ENCODE measurements at regions not wholly inside any gene's neighbourhood (a gene's known extent, or its start where the extent isn't known, plus 50 kb on each side); places are given as distances from the start of the nearest gene placed in this dataset.
"Not testable (repeated sequence)": the region's sequence is repeated elsewhere in the genome, so short reads cannot be mapped to it uniquely, and the experiment has no call there.

DNA sequence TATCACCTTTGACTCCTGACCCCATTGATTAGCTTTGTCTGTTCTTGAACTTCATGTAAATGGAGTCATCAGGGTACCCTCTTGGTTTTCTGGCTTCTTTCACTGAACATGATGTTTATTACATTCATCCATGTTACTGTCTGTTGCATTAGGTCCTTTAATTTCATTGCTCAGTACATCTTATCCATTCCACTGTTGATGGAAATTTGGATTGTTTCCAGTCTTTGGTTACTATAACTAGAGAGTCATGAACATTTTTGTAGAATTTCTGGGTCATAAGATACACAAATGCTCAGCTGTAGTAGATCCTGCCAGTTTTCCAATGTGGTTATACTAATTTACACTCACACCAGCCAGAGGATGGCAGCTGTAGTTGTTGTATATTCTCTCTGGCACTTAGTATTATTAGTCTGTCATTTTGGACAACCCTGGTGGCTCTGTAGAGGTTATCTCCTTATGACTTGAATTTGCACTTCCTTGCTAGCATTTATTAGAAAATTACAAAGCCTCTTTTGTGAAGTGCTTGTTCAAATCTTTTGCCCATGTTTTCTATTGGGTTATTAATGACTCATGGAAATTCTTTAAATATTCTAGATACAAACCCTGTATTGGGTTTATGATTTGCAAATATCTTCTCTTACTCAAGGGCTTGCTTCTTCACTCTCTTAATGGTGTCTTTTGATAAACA lies 214.7 kb downstream of the BCL2L11 start:
- H3K27ac ChIP-seq, H3K4me1 ChIP-seq, H3K27me3 ChIP-seq, H3K36me3 ChIP-seq, ATAC-seq, H3K4me3 ChIP-seq, H3K9me3 ChIP-seq: not testable (repeated sequence)

DNA sequence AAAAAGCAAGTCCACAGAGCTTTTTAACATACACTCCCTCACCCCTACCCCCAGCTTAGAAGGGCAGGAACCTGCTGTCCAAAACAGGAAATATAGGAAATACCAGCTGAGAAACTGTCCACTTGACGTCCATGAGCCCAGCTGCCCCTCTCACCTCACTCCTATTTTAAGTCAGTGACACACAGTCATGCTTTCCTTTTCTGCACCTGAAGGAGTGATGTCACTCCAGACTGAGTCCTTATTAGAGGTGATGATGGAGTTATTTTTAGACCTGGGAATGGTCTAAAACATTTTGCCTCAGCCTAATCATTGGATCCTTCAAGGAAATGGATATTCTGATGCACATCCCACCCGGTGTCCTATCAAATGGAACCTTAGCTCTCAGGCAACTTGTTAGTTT lies 217.8 kb downstream of the BCL2L11 start:
- not testable (repeated sequence) for H3K4me3 ChIP-seq, ATAC-seq, H3K27ac ChIP-seq, H3K36me3 ChIP-seq, H3K27me3 ChIP-seq, H3K4me1 ChIP-seq, H3K9me3 ChIP-seq
- no CpG with 5 or more reads among the region's 2 CpGs for WGBS, 2 donors (ENCODE audit: low coverage in 1 of 2)

DNA sequence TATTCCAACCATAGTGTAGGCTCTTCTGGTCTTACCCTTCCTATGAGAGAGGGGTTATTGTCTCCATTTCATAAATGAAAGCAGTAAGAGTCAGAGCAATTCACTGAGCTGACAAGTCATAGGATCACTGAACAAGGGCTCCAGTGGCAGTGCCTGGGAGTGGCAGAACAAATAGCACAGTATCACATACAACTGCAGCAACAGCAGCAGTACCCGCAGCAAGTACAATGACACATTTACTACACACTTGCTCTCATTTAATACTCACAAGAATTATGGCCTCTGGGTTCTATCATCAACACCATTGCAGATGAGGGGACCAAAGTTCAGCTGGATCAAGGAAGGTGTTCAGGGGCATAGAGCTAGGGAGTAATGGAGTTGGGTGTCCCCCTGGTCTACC lies 218.8 kb downstream of the BCL2L11 start:
- not testable (repeated sequence) for H3K4me1 ChIP-seq, H3K27me3 ChIP-seq, H3K9me3 ChIP-seq, H3K36me3 ChIP-seq, H3K4me3 ChIP-seq, H3K27ac ChIP-seq, ATAC-seq
- WGBS, 2 donors (ENCODE audit: low coverage in 1 of 2): no CpG with 5 or more reads among the region's 1 CpG

DNA sequence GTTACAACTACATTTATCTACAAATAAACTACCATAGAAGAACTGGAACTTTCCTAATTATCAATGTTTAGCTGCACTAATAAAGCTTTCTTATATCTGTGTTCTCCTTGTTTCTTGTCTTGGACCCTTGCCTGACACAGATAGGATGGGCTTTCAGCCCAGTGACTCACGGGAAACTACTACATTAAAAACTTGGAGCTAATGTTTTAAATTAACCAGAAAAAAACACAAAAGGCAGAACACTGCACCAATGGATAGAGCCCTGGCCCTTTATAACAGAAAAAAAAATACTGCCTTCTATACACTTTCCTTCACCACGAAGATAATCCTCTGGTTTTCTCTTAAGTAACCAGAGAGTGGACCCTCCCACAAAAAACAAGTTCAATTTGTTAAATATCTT lies 223.9 kb downstream of the BCL2L11 start:
- 17 to 29% methylated on average over 1 to 2 of the region's 2 CpGs for WGBS, 2 donors (ENCODE audit: low coverage in 1 of 2)
- not testable (repeated sequence) for H3K4me3 ChIP-seq, H3K9me3 ChIP-seq, H3K27ac ChIP-seq, H3K4me1 ChIP-seq, H3K36me3 ChIP-seq, H3K27me3 ChIP-seq, ATAC-seq

DNA sequence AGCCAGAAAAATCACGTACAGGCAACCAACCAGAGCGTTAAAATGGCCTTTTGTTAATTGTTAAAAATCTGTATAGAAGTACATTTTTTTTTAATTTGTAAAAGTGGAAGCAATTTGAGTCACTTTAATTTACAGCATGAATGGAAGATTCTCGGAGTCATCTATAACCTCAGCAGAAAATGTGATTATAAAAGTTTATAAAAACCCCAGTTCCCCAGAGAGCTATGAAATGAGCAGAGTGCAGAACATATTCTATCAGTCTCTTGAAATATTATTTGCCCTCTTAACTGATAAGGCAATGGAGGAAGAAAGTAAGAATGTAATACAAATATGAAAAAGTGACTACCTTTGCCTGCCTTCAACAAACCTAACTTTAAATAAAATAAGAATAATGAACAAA lies 224.7 kb downstream of the BCL2L11 start:
- H3K4me1 ChIP-seq, H3K27me3 ChIP-seq, H3K36me3 ChIP-seq, H3K4me3 ChIP-seq, ATAC-seq, H3K27ac ChIP-seq, H3K9me3 ChIP-seq: not testable (repeated sequence)
- 50 to 71% methylated on average over 1 of the region's 3 CpGs for WGBS, 2 donors (ENCODE audit: low coverage in 1 of 2)

DNA sequence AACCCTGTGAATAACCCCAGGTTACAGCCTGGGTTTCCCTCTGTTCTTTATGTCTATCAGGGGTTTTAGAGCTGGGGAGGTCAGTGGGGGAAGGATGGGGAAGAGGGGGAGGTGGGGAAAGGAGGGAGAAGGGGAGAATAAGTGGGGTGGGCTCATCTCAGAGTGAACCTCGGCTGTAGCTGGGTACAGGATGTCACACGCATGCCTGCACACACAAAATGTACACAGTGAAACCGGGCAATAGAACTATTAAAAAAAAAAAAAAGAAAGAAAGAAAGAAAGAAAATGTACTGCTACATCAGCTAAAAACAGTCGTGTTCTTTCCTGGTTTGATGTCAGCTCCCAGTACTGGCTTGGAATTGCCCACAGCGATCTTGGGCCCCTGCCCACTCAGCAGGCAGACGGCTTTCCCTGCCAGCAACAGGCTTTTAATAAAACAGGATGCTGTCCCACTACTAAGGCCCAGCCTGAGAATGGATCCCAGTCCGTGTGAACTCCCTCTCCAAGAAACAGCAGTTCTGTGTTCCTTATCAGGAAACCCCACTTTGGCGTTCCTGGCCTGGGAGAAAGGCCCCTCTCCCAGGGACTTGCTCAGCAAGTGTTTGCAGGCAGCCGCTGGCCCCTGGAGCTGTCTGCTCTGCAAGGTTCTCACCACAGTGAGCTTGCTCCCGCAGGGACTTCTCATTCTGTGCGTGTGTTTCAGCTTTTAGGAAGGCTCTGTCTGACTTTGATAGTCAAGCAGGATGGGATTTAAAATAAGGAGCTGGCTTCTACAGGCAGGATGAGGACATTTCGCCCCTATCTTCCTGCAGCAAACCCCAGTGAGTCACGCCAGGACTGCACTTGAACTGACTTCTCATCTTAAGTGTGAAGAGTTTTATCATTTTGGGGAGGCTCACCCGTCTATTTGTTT lies 225.6 kb downstream of the BCL2L11 start:
- WGBS, 2 donors (ENCODE audit: low coverage in 1 of 2): 0% methylated on average over 1 of the region's 14 CpGs; no CpG with 5 or more reads in 1 of the 2 donors
- not testable (repeated sequence) for H3K27me3 ChIP-seq, H3K36me3 ChIP-seq, H3K4me1 ChIP-seq, H3K4me3 ChIP-seq, H3K9me3 ChIP-seq
- peak; percentile 79 for ATAC-seq
- peak overlapping the region in 1 of 4 donors; percentile 37 for H3K27ac ChIP-seq

DNA sequence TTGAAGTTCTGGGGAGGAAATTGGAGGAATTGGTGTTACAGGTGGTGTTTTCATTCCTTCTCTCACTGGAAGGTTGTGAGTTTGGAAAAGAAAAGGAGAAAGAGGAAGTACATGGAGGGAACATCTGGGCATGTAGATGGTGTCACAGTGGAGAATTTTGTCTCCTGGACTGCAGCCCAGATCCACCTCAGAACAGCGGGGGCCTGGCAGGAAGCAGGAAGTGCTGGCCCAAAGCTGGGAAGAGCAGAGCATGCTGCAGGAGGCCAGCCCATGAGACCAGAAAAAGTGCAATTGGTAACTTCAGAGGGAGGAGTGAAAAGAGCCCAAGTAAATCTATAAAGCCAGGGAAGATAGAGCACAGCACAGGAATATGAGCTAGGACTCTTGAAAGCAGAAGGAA lies 227.0 kb downstream of the BCL2L11 start:
- peak; percentile 56 for ATAC-seq
- not testable (repeated sequence) for H3K27me3 ChIP-seq, H3K4me3 ChIP-seq, H3K27ac ChIP-seq, H3K36me3 ChIP-seq, H3K9me3 ChIP-seq, H3K4me1 ChIP-seq
- no CpG with 5 or more reads among the region's 1 CpG for WGBS, 2 donors (ENCODE audit: low coverage in 1 of 2)

DNA sequence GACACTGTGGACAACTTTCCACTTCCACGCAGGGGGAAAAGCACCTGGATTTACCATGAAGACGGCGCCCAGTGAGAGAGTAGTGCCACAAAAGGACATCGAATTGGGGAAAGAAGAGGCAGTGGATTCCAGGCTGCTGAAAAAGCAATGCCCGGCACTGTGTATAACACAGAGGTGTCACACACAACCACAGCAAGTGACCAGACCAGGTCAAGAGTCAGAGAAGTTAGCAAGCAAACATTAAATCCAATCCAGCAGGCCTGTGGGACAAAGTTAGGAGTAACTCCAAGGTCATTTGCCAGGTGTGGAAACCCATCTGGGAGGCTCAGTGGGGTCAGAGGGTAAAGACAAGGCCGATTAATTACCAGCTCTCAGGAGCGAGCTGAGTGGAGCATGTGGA lies 227.6 kb downstream of the BCL2L11 start:
- H3K27me3 ChIP-seq, H3K9me3 ChIP-seq, H3K36me3 ChIP-seq, H3K4me1 ChIP-seq, H3K4me3 ChIP-seq, ATAC-seq, H3K27ac ChIP-seq: not testable (repeated sequence)
- WGBS, 2 donors (ENCODE audit: low coverage in 1 of 2): no CpG with 5 or more reads among the region's 7 CpGs

DNA sequence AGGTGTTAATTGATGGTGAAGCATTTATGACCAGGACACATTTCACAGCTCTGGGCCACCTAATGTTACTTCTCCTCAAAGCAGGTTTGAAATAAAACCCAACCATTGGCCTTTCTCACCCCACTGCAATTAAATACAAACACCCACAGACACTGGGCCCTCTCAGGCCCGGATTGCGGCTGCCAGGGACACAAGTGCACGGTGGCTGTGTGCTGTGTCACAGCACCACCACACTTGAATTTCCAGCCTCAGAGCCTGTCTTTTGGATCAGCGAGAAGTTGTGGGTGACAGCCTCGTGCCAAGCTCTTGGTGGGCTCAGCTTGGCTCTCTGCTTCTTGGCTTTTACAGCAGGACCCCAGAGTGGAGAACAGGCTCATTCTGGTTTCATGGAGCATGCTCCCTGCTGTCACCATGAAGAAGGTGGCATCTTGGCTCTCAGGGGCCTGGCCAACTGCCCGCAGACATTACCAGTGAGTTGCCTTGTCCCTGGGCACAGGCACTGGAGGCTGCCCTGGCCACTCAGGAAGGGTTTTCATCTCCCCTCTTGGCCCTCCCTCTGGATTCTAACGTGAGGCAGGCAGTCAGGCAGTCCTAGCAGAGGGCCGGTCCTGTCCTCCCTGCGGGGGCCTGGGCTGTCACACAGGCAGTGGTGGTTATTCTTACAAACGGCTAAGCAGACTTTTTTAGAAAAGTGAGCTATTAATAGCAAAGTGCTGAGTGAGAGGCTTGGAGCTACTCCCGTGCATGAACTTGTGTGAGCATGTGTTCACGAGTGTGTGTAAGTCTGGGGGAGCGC lies 234.5 kb downstream of the BCL2L11 start:
- not testable (repeated sequence) for H3K9me3 ChIP-seq, H3K27me3 ChIP-seq, H3K36me3 ChIP-seq, ATAC-seq, H3K4me3 ChIP-seq
- H3K27ac ChIP-seq: peak overlapping the region in 1 of 4 donors; percentile 57
- peaks cover 0 to 17% (median 0%) of the 10 kb centered on the region in 3 donors for H3K4me1 ChIP-seq
- WGBS, 2 donors (ENCODE audit: low coverage in 1 of 2): no CpG with 5 or more reads among the region's 13 CpGs

DNA sequence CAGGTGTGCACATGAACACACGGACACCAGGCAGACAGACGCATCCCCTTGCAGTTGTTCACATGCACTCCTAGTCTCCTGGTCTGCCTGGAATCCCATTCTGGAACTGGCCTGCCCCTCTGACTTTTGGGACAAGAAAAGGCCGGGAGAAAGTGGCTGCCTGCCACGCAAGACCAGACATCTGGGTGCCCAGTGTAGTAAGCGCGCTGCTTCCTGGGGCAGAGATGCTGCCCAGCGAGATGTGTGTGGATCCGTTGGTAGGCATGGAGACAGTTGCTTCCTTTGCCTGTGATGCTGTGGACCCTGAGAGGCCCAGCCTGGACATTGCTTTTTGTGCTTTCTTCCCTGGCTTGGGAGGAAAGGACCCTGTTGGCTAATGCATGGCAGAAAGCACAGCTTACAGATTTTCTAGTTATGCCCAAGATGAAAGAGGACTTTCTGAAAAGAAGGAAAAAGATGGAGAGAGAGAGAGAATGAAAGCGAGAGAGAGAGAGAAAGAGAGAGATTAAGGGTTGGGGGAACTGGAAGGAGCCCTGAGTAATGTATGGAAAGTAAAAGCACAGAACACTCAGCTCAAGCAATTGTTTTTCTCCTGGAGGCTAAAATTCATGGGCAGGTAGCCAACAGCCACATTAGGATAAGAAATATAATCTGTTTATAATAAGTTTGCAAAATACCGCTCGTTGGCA lies 235.3 kb downstream of the BCL2L11 start:
- H3K9me3 ChIP-seq, H3K4me3 ChIP-seq, H3K27ac ChIP-seq, ATAC-seq, H3K36me3 ChIP-seq, H3K27me3 ChIP-seq: not testable (repeated sequence)
- WGBS, 2 donors (ENCODE audit: low coverage in 1 of 2): no CpG with 5 or more reads among the region's 11 CpGs
- peaks cover 0 to 17% (median 0%) of the 10 kb centered on the region in 3 donors for H3K4me1 ChIP-seq

DNA sequence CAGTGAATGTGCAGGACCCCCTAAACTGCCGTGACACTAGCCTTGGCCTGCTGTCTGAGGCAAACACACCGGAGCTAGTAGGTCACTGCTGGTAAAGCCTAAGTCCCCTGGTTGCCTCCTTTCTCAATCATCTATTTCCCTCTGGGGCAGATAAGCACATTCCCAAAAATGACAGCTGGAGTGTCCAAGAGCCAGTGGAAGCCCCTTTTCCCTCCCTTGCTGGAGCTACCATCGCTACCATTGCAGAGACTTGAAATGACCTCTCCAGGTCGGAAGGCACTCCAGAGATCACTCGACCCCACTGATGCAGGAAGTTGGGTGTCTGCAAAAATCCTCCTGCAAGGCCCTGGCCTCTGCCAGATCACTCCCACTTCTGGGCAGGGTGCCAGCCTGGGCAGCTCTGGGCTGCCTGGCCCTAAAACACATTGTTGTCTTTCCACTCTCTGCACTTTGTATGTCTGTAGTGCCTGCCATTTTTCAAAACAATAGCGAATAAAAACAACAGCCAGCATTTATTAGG lies 235.9 kb downstream of the BCL2L11 start:
- ATAC-seq: peak; percentile 84
- H3K4me1 ChIP-seq: peaks cover 0 to 17% (median 0%) of the 10 kb centered on the region in 3 donors
- not testable (repeated sequence) for H3K36me3 ChIP-seq, H3K27ac ChIP-seq, H3K9me3 ChIP-seq, H3K4me3 ChIP-seq, H3K27me3 ChIP-seq
- 30% methylated on average over 4 of the region's 6 CpGs; no CpG with 5 or more reads in 1 of the 2 donors for WGBS, 2 donors (ENCODE audit: low coverage in 1 of 2)

DNA sequence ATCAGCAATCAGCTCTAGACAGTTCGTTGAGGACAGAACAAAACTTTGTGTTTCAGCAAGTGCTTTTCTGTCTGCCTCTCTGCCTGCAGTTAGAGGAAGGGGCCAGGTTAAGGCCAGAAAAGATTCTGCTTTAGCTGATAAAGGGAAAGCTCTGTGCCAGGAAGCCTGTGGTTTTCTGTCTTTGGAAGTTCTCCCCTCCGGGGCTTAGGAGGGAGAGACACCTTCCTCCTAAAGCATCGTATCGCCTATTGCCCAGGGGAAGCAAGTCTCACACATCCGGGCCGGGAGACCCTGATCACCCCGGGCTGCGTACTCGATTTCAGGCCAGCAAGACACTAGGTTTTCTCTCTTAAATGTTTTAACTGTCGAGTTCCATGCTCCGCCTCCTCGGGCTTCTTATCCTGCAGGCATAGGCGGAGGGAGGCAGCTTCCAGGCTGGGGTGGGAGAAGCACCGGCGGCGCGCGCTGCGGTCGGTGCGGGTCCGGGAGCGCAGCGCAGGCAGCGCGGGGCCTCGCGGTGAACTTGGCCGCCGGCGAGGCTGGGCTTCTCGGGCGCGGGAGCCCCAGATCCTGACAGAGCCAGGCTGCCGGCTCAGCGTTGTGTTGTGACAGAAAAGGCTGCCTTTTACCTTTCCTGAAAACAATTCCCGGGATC lies 245.4 kb downstream of the BCL2L11 start:
- not testable (repeated sequence) for H3K27me3 ChIP-seq, H3K9me3 ChIP-seq, H3K4me1 ChIP-seq, H3K27ac ChIP-seq, H3K36me3 ChIP-seq
- ATAC-seq: peak; percentile 65
- peak overlapping the region in 1 of 2 donors; percentile 42 for H3K4me3 ChIP-seq
- WGBS, 2 donors (ENCODE audit: low coverage in 1 of 2): 6 to 9% methylated on average over 6 to 7 of the region's 37 CpGs

Measured in gastroesophageal sphincter (tissue), 4 donors.